ENCODE measurements at regions not wholly inside any gene's neighbourhood (a gene's known extent, or its start where the extent isn't known, plus 50 kb on each side); places are given as distances from the start of the nearest gene placed in this dataset.

- no peak for DNase-seq (ENCODE audit: low spot score)
- Histone ChIP-seq H3K79me2 (ENCODE audit: insufficient read depth, low read length) (no peaks in the 10 kb centered on the region), H3K4me2 (ENCODE audit: low read depth, low read length) (no peak overlapping the region), H3K9me3 (ENCODE audit: low read length) (no peaks in the 10 kb centered on the region), H2AFZ (ENCODE audit: low read length) (no peak overlapping the region), H3K9ac (ENCODE audit: insufficient read depth, low read depth, low read length) (no peak overlapping the region), H3K4me1 (ENCODE audit: insufficient read depth, low read length) (no peaks in the 10 kb centered on the region), H3K36me3 (replicated peaks in 1 of 2; ENCODE audit: control insufficient read depth in 1 of 2, insufficient read depth in 2 of 2, low read length in 2 of 2) (no peaks in the 10 kb centered on the region), H4K20me1 (ENCODE audit: insufficient read depth, low read length) (no peaks in the 10 kb centered on the region), H3K27ac (ENCODE audit: extremely low read length, insufficient read depth, low read length) (no peak overlapping the region), H3K27me3 (ENCODE audit: control insufficient read depth in 1 of 2, insufficient read depth in 2 of 2, low read length in 2 of 2) (peaks cover 2 to 3% of the 10 kb centered on the region in 2 experiments; a peak in 1 of 5 replicates), H3K4me3 (replicated peaks in 1 of 3; ENCODE audit: insufficient read depth in 1 of 3, low read depth in 2 of 3, low read length in 3 of 3) (no peak overlapping the region)
- intact Hi-C loops (cut with micrococcal nuclease; ENCODE audit: unreplicated experiment): no loop called here
- TF ChIP-seq RARA (CRISPR knock-in tag; IDR thresholded peaks at IDR 0.05): no peak
- no peak for TF ChIP-seq ZNF124 (CRISPR knock-in tag; IDR thresholded peaks at IDR 0.05)
- no peak for TF ChIP-seq ZNF484 (CRISPR knock-in tag; IDR thresholded peaks at IDR 0.05; ENCODE audit: borderline replicate concordance, low read depth)
- peak; percentile 62; the same call in 1 of the 2 replicates for TF ChIP-seq CEBPB (IDR thresholded peaks at IDR 0.05; ENCODE audit: borderline replicate concordance, low read depth, low read length)
- no peak for TF ChIP-seq TCF12 (IDR thresholded peaks at IDR 0.05)
- no peak for TF ChIP-seq TCF12 (CRISPR knock-in tag; IDR thresholded peaks at IDR 0.05)
- no peak for TF ChIP-seq ZNF597 (CRISPR knock-in tag; IDR thresholded peaks at IDR 0.05)
- TF ChIP-seq PAF1 (CRISPR knock-in tag; IDR thresholded peaks at IDR 0.05): no peak
- TF ChIP-seq ZNF501 (CRISPR knock-in tag; IDR thresholded peaks at IDR 0.05): no peak
- TF ChIP-seq LCORL (IDR thresholded peaks at IDR 0.05): 0 out of 2 replicates have a peak, but pooled peaks have one; percentile 20
- TF ChIP-seq LCORL (CRISPR knock-in tag; IDR thresholded peaks at IDR 0.05): no peak
- FAIRE-seq: no peak
- ATAC-seq: no peak
- ChIA-PET CTCF (ENCODE audit: low intra/inter-chr PET ratio, low total read pairs) (no interaction called here), POLR2A (no interaction called here)
- BruUV-seq (replicated peaks): no TSS peak
- 25% methylated on average over 9 of the region's 9 CpGs for WGBS (ENCODE audit: low lambda C conversion rate)
- in situ Hi-C loops (cut with HindIII; ENCODE audit: extremely low pct_ligation_motif_present, low pct_unique_long_range_greater_than_20kb): no loop called here
Observed at GRCh38 chr13:100954430-100955305, 280.1 kb upstream of the TMTC4 start.
